ENCODE measurements at regions not wholly inside any gene's neighbourhood (a gene's known extent, or its start where the extent isn't known, plus 50 kb on each side); places are given as distances from the start of the nearest gene placed in this dataset.
"Not testable (repeated sequence)": the region's sequence is repeated elsewhere in the genome, so short reads cannot be mapped to it uniquely, and the experiment has no call there.

DNA sequence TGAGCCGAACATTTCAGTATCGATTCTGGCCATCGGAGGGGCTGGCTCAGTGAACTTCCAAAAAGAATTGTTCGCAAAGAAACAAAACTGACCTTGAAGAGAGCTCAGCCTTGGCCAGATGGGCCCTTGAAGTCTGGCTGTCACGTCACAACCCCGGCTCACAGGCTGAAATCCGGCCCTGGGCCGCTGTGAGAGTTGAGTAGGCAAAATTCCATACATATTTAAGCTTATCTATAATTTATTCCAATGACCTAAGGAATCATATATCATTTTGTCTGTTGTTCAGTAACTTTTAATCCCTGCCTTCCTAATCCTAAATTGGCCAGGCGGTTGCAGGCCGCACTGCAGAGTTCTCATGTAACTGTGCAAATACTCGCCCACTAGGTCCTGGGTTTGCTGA is 174.8 kb downstream of the LAT start:
- TF ChIP-seq, protein P1, sequence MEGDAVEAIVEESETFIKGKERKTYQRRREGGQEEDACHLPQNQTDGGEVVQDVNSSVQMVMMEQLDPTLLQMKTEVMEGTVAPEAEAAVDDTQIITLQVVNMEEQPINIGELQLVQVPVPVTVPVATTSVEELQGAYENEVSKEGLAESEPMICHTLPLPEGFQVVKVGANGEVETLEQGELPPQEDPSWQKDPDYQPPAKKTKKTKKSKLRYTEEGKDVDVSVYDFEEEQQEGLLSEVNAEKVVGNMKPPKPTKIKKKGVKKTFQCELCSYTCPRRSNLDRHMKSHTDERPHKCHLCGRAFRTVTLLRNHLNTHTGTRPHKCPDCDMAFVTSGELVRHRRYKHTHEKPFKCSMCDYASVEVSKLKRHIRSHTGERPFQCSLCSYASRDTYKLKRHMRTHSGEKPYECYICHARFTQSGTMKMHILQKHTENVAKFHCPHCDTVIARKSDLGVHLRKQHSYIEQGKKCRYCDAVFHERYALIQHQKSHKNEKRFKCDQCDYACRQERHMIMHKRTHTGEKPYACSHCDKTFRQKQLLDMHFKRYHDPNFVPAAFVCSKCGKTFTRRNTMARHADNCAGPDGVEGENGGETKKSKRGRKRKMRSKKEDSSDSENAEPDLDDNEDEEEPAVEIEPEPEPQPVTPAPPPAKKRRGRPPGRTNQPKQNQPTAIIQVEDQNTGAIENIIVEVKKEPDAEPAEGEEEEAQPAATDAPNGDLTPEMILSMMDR (IDR thresholded peaks at IDR 0.05): not testable (repeated sequence)
- TF ChIP-seq POLR2A (IDR thresholded peaks at IDR 0.05): not testable (repeated sequence)

All from esophagus squamous epithelium (tissue), 4 donors.